HUES6 (cell line): ENCODE measurements at regions not wholly inside any gene's neighbourhood (a gene's known extent, or its start where the extent isn't known, plus 50 kb on each side); places are given as distances from the start of the nearest gene placed in this dataset.

Experiments used
- H3K27ac ChIP-seq: 2 replicates; pipeline ENCODE4 v1.7.0; 2013; ENCODE audit warnings: low read depth, mild to moderate bottlenecking, low read length, inconsistent platforms
- H3K27me3 ChIP-seq: 2 replicates; pipeline ENCODE4 v1.6.1; 2013; ENCODE audit warnings: low read length; ENCODE audit not compliant: control insufficient read depth, insufficient read depth
- H3K36me3 ChIP-seq: 2 replicates; pipeline ENCODE4 v1.6.1; 2013; ENCODE audit warnings: low read length; ENCODE audit not compliant: control insufficient read depth, insufficient read depth
- H3K4me1 ChIP-seq: 2 replicates; pipeline ENCODE4 v1.6.1; 2013; ENCODE audit warnings: low read length; ENCODE audit not compliant: control insufficient read depth, insufficient read depth
- H3K4me3 ChIP-seq: 2 replicates; pipeline ENCODE4 v1.5.1; 2013; ENCODE audit warnings: low read depth, low read length
- H3K9ac ChIP-seq: one replicate; pipeline ENCODE4 v1.6.1; 2013; ENCODE audit warnings: mild to moderate bottlenecking, low read length
- H3K9me3 ChIP-seq: 2 replicates; pipeline ENCODE4 v1.6.1; 2013; ENCODE audit warnings: low read depth, low read length; ENCODE audit not compliant: control insufficient read depth, insufficient read depth

GRCh38 chrX:38890326-38890725, 89.1 kb downstream of the MID1IP1 start:
- Histone ChIP-seq H3K27ac (no peak overlapping the region), H3K4me3 (no peak overlapping the region), H3K9ac (no peak overlapping the region), H3K27me3 (no peaks in the 10 kb centered on the region; the same call in 1 of the 2 replicates), H3K9me3 (no peaks in the 10 kb centered on the region), H3K36me3 (no peaks in the 10 kb centered on the region), H3K4me1 (peaks cover 10% of the 10 kb centered on the region)

GRCh38 chrX:38890963-38891362, 89.7 kb downstream of the MID1IP1 start:
- Histone ChIP-seq H3K9ac (no peak overlapping the region), H3K4me3 (no peak overlapping the region), H3K27me3 (no peaks in the 10 kb centered on the region; the same call in 1 of the 2 replicates), H3K36me3 (no peaks in the 10 kb centered on the region), H3K27ac (no peak overlapping the region), H3K9me3 (no peaks in the 10 kb centered on the region), H3K4me1 (peaks cover 10% of the 10 kb centered on the region)

GRCh38 chrX:38891641-38892413, 90.6 kb downstream of the MID1IP1 start:
- Histone ChIP-seq H3K27ac (no peak overlapping the region), H3K9ac (peak overlapping the region; percentile 3), H3K9me3 (no peaks in the 10 kb centered on the region), H3K27me3 (no peaks in the 10 kb centered on the region; the same call in 1 of the 2 replicates), H3K4me1 (peaks cover 10% of the 10 kb centered on the region), H3K36me3 (no peaks in the 10 kb centered on the region), H3K4me3 (no peak overlapping the region)

GRCh38 chrX:38893441-38893840, 92.2 kb downstream of the MID1IP1 start:
- Histone ChIP-seq H3K9ac (no peak overlapping the region), H3K27ac (no peak overlapping the region), H3K4me1 (peaks cover 14% of the 10 kb centered on the region), H3K4me3 (no peak overlapping the region), H3K36me3 (no peaks in the 10 kb centered on the region), H3K27me3 (no peaks in the 10 kb centered on the region; the same call in 1 of the 2 replicates), H3K9me3 (no peaks in the 10 kb centered on the region)

GRCh38 chrX:38895775-38896174, 94.5 kb downstream of the MID1IP1 start:
- Histone ChIP-seq H3K27ac (no peak overlapping the region), H3K27me3 (no peaks in the 10 kb centered on the region; the same call in 1 of the 2 replicates), H3K9ac (no peak overlapping the region), H3K36me3 (no peaks in the 10 kb centered on the region), H3K4me1 (peaks cover 21% of the 10 kb centered on the region), H3K4me3 (no peak overlapping the region), H3K9me3 (no peaks in the 10 kb centered on the region)

GRCh38 chrX:38896724-38897298, 95.6 kb downstream of the MID1IP1 start:
- Histone ChIP-seq H3K27ac (no peak overlapping the region), H3K4me3 (no peak overlapping the region), H3K27me3 (no peaks in the 10 kb centered on the region; the same call in 1 of the 2 replicates), H3K36me3 (no peaks in the 10 kb centered on the region), H3K4me1 (peaks cover 16% of the 10 kb centered on the region), H3K9me3 (no peaks in the 10 kb centered on the region), H3K9ac (no peak overlapping the region)

- H3K9ac ChIP-seq, result no peak overlapping the region
- no peak overlapping the region for H3K27ac ChIP-seq
- peaks cover 14% of the 10 kb centered on the region for H3K4me1 ChIP-seq
- no peaks in the 10 kb centered on the region for H3K9me3 ChIP-seq
- no peaks in the 10 kb centered on the region for H3K36me3 ChIP-seq
- H3K27me3 ChIP-seq, result no peaks in the 10 kb centered on the region; the same call in 1 of the 2 replicates
- no peak overlapping the region for H3K4me3 ChIP-seq
Observed at GRCh38 chrX:38898261-38898660, 97.0 kb downstream of the MID1IP1 start.

GRCh38 chrX:38899650-38900049, 98.4 kb downstream of the MID1IP1 start:
- no peaks in the 10 kb centered on the region; the same call in 1 of the 2 replicates for H3K27me3 ChIP-seq
- H3K4me1 ChIP-seq, result peaks cover 15% of the 10 kb centered on the region
- no peak overlapping the region for H3K27ac ChIP-seq
- H3K9ac ChIP-seq, result no peak overlapping the region
- H3K36me3 ChIP-seq, result no peaks in the 10 kb centered on the region
- no peak overlapping the region for H3K4me3 ChIP-seq
- H3K9me3 ChIP-seq, result no peaks in the 10 kb centered on the region

- no peaks in the 10 kb centered on the region for H3K27me3 ChIP-seq
- H3K9ac ChIP-seq, result no peak overlapping the region
- H3K4me1 ChIP-seq, result peaks cover 15% of the 10 kb centered on the region
- no peak overlapping the region for H3K27ac ChIP-seq
- no peak overlapping the region for H3K4me3 ChIP-seq
- H3K36me3 ChIP-seq, result no peaks in the 10 kb centered on the region
- H3K9me3 ChIP-seq, result no peaks in the 10 kb centered on the region
Observed at GRCh38 chrX:38900719-38901118, 99.5 kb downstream of the MID1IP1 start.

GRCh38 chrX:38902972-38903492, 101.8 kb downstream of the MID1IP1 start:
- no peaks in the 10 kb centered on the region for H3K36me3 ChIP-seq
- H3K27ac ChIP-seq, result no peak overlapping the region

GRCh38 chrX:38916801-38917200, 115.5 kb downstream of the MID1IP1 start:
- Histone ChIP-seq H3K9me3 (peaks cover 1% of the 10 kb centered on the region; the same call in 1 of the 2 replicates), H3K4me1 (no peaks in the 10 kb centered on the region), H3K36me3 (no peaks in the 10 kb centered on the region)

More at GRCh38 chrX:38902972-38903492, 101.8 kb downstream of the MID1IP1 start:
- no peak overlapping the region for H3K4me3 ChIP-seq
- peaks cover 15% of the 10 kb centered on the region for H3K4me1 ChIP-seq
- H3K9ac ChIP-seq, result no peak overlapping the region
- no peaks in the 10 kb centered on the region for H3K9me3 ChIP-seq
- H3K27me3 ChIP-seq, result no peaks in the 10 kb centered on the region

More at GRCh38 chrX:38916801-38917200, 115.5 kb downstream of the MID1IP1 start:
- Histone ChIP-seq H3K4me3 (no peak overlapping the region), H3K27me3 (no peaks in the 10 kb centered on the region), H3K9ac (no peak overlapping the region), H3K27ac (no peak overlapping the region)
